OCI-LY7 (cell line): ENCODE measurements at regions not wholly inside any gene's neighbourhood (a gene's known extent, or its start where the extent isn't known, plus 50 kb on each side); places are given as distances from the start of the nearest gene placed in this dataset.

ENCODE experiments used
- BruUV-seq: library from RNA; stranded (reverse); fragments of 400-500 nt; replicated peaks from 2 replicates; lab custom pipeline; 2021; lab: Mats Ljungman, UMichigan
- CTCF ChIA-PET: fragments of 300-600 bp; sonication (Branson Sonifier 250); formaldehyde crosslinking; loops from one replicate; lab custom pipeline; 2022; ENCODE audit warnings: antibody characterized with exemption; ENCODE audit not compliant: unreplicated experiment; lab: Charles Lee
- POLR2A ChIA-PET: fragments of 300-600 bp; sonication (Branson Sonifier 250); formaldehyde crosslinking; loops from one replicate; lab custom pipeline; 2022; ENCODE audit warnings: antibody characterized with exemption; lab: Charles Lee
- DNase-seq: peaks from one replicate; pipeline ENCODE4 v3.0.0-alpha.2; 2015; ENCODE audit warnings: low spot score
- H2AFZ ChIP-seq: fragments of 200-600 bp; sonication (generic), shearing (Covaris generic); 2 replicates; pipeline ENCODE4 v1.6.1; 2014; ENCODE audit warnings: mild to moderate bottlenecking, antibody characterized with exemption, low read length, moderate library complexity
- H3K27ac ChIP-seq: fragments of 200-600 bp; sonication (generic); 2 replicates; pipeline ENCODE4 v1.5.1; 2014; ENCODE audit warnings: mixed run types, low read depth, mild to moderate bottlenecking, moderate library complexity, low read length, inconsistent platforms; ENCODE audit not compliant: poor library complexity, severe bottlenecking
- H3K36me3 ChIP-seq: fragments of 200-600 bp; sonication (generic); 2 replicates; pipeline ENCODE4 v1.6.1; 2014; ENCODE audit warnings: mild to moderate bottlenecking, antibody characterized with exemption, low read length, moderate library complexity, mixed read lengths; ENCODE audit not compliant: insufficient read depth
- H3K4me1 ChIP-seq: fragments of 200-600 bp; sonication (generic); 2 replicates; pipeline ENCODE4 v1.5.1; 2014; ENCODE audit warnings: mild to moderate bottlenecking, low read length; ENCODE audit not compliant: insufficient read depth, poor library complexity, severe bottlenecking
- H3K4me2 ChIP-seq: fragments of 200-600 bp; sonication (generic); 2 replicates; pipeline ENCODE4 v1.6.1; 2014; ENCODE audit warnings: mild to moderate bottlenecking, low read length
- H3K4me3 ChIP-seq: fragments of 200-600 bp; sonication (generic); 2 replicates; pipeline ENCODE4 v1.5.1; 2014; ENCODE audit warnings: mild to moderate bottlenecking, low read depth, low read length; ENCODE audit not compliant: poor library complexity, severe bottlenecking
- H3K79me2 ChIP-seq: fragments of 200-600 bp; sonication (generic); 2 replicates; pipeline ENCODE4 v1.6.1; 2016; ENCODE audit warnings: low read depth, mild to moderate bottlenecking, low read length, moderate library complexity, mixed read lengths; ENCODE audit not compliant: insufficient read depth
- H3K9me2 ChIP-seq: fragments of 200-600 bp; sonication (generic); 2 replicates; pipeline ENCODE4 v1.6.1; 2016; ENCODE audit warnings: mild to moderate bottlenecking, low read length, mixed read lengths; ENCODE audit not compliant: insufficient read depth
- H3K9me3 ChIP-seq: fragments of 200-600 bp; sonication (generic); 2 replicates; pipeline ENCODE4 v1.6.1; 2014; ENCODE audit warnings: mild to moderate bottlenecking, mixed run types, low read length, mixed read lengths
- H4K20me1 ChIP-seq: fragments of 200-600 bp; sonication (generic); 2 replicates; pipeline ENCODE4 v1.6.1; 2014; ENCODE audit warnings: mild to moderate bottlenecking, antibody characterized with exemption, low read length, moderate library complexity, mixed read lengths; ENCODE audit not compliant: insufficient read depth
- EZH2phosphoT487 ChIP-seq: fragments of 200-600 bp; sonication (generic); IDR thresholded peaks from 2 replicates; pipeline ENCODE4 v1.6.1; 2018; ENCODE audit warnings: low read depth, borderline replicate concordance, mild to moderate bottlenecking, mixed run types, antibody characterized with exemption, low read length, moderate library complexity, mixed read lengths
- intact Hi-C: fragments of 100-400 bp; cut with micrococcal nuclease; formaldehyde crosslinking; loops from one replicate; pipeline ENCODE4 v1.10.0; 2022; ENCODE audit not compliant: unreplicated experiment
- TF ChIP-seq, protein P1 (sequence below): fragments of 200-600 bp; sonication (generic); conservative IDR thresholded peaks from 2 replicates; pipeline ENCODE4 v1.5.1; 2014; ENCODE audit warnings: mild to moderate bottlenecking, antibody characterized with exemption, low read length, moderate library complexity, mixed read lengths

DNA sequence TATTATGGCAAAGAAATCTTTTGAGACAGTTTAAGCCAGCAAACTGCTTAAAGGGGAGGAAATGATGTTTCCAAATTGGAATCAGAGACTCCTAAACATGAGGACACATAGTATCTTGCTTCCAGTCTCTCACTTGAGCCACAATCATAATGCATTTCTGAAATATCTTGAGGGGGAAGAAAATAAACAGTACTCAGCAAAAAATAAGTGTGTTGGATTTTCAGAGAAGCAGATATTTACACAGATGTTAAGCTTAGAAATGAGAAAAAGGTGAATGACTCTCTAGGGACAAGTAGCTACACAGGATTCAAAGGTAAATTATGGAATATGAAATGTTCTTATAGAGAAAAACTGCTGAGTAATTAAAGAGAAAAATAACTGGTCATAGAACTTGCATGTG lies 1583.6 kb downstream of the CDH8 start:
- no TSS peak for BruUV-seq
- H3K27ac ChIP-seq: no peak overlapping the region
- DNase-seq: no peak
- no peaks in the 10 kb centered on the region for H3K9me2 ChIP-seq
- no peaks in the 10 kb centered on the region for H3K36me3 ChIP-seq
- ChIA-PET CTCF (no interaction called here), POLR2A (interaction anchor here (0.5 to 1.0 kb wide), 2 partner anchors 9 to 22 kb away, joined by 3 read pairs; no protein-coding TSS in a partner anchor)
- H3K4me1 ChIP-seq: no peaks in the 10 kb centered on the region
- TF ChIP-seq, protein P1, sequence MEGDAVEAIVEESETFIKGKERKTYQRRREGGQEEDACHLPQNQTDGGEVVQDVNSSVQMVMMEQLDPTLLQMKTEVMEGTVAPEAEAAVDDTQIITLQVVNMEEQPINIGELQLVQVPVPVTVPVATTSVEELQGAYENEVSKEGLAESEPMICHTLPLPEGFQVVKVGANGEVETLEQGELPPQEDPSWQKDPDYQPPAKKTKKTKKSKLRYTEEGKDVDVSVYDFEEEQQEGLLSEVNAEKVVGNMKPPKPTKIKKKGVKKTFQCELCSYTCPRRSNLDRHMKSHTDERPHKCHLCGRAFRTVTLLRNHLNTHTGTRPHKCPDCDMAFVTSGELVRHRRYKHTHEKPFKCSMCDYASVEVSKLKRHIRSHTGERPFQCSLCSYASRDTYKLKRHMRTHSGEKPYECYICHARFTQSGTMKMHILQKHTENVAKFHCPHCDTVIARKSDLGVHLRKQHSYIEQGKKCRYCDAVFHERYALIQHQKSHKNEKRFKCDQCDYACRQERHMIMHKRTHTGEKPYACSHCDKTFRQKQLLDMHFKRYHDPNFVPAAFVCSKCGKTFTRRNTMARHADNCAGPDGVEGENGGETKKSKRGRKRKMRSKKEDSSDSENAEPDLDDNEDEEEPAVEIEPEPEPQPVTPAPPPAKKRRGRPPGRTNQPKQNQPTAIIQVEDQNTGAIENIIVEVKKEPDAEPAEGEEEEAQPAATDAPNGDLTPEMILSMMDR: no peak
- no peak for TF ChIP-seq EZH2phosphoT487
- H3K4me3 ChIP-seq: no peak overlapping the region
- H3K9me3 ChIP-seq: no peaks in the 10 kb centered on the region
- no peak overlapping the region for H3K4me2 ChIP-seq
- H4K20me1 ChIP-seq: no peaks in the 10 kb centered on the region
- no peak overlapping the region for H2AFZ ChIP-seq
- intact Hi-C loops: no loop called here
- H3K79me2 ChIP-seq: no peaks in the 10 kb centered on the region

DNA sequence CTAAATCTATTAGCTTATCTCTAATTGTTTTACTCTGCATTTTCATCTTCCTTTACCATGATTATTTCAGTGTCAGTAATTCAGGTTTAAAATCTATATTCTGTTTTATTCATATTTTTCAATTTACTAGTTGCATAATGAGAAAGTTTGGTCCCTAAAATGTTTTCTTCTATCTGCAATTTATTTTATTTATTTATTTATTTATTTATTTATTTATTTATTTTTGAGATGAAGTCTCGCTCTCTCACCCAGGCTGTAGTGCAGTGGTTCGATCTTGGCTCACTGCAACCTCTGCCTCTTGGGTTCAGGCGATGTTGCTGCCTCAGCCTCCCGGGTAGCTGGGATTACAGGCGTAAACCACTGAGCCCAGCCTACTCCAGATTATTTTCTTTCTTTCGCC lies 1597.3 kb downstream of the CDH8 start:
- Histone ChIP-seq H3K4me2 (no peak overlapping the region), H3K36me3 (no peaks in the 10 kb centered on the region), H2AFZ (no peak overlapping the region), H3K4me3 (no peak overlapping the region), H3K9me2 (no peaks in the 10 kb centered on the region; the same call in 1 of the 2 replicates), H3K27ac (no peak overlapping the region), H3K79me2 (no peaks in the 10 kb centered on the region), H4K20me1 (no peaks in the 10 kb centered on the region), H3K9me3 (no peaks in the 10 kb centered on the region), H3K4me1 (no peaks in the 10 kb centered on the region)
- no TSS peak for BruUV-seq
- intact Hi-C loops: no loop called here
- no peak for TF ChIP-seq EZH2phosphoT487
- TF ChIP-seq, protein P1: no peak
- POLR2A ChIA-PET: interaction anchor here (0.7 kb wide), 1 partner anchor 123 kb away, joined by 3 read pairs; no protein-coding TSS in a partner anchor
- DNase-seq: no peak
- CTCF ChIA-PET: no interaction called here

GRCh38 chr16:60432472-60432871 lies 1603.8 kb downstream of the CDH8 start:
- H3K9me2 ChIP-seq: no peaks in the 10 kb centered on the region
- no peaks in the 10 kb centered on the region for H3K79me2 ChIP-seq
- H3K4me1 ChIP-seq: no peaks in the 10 kb centered on the region
- no TSS peak for BruUV-seq
- no peaks in the 10 kb centered on the region for H3K9me3 ChIP-seq
- no peaks in the 10 kb centered on the region for H4K20me1 ChIP-seq
- H3K4me3 ChIP-seq: no peak overlapping the region
- no peak overlapping the region for H3K27ac ChIP-seq
- H3K4me2 ChIP-seq: no peak overlapping the region
- ChIA-PET POLR2A (interaction anchor here (1.1 kb wide), 1 partner anchor 10 kb away, joined by 3 read pairs; no protein-coding TSS in a partner anchor), CTCF (no interaction called here)
- intact Hi-C loops: no loop called here
- no peaks in the 10 kb centered on the region for H3K36me3 ChIP-seq
- H2AFZ ChIP-seq: no peak overlapping the region
- DNase-seq: no peak
- TF ChIP-seq, protein P1: no peak
- no peak for TF ChIP-seq EZH2phosphoT487
